HG03439 (cell line): ENCODE measurements at regions not wholly inside any gene's neighbourhood (a gene's known extent, or its start where the extent isn't known, plus 50 kb on each side); places are given as distances from the start of the nearest gene placed in this dataset.

Experiments used
- ATAC-seq: cut with Tn5 transposase; IDR thresholded peaks from one replicate; pipeline ENCODE4 v1.9.1; 2021; ENCODE audit warnings: mild to moderate bottlenecking, moderate library complexity; ENCODE audit not compliant: unreplicated experiment

GRCh38 chr5:174159327-174160114, 114.0 kb downstream of the NSG2 start:
- ATAC-seq: no peak

- no peak for ATAC-seq
Observed at GRCh38 chr5:174165406-174165805, 119.9 kb downstream of the NSG2 start.

GRCh38 chr5:174166231-174167079, 120.9 kb downstream of the NSG2 start:
- ATAC-seq: no peak

- ATAC-seq: no peak
Observed at GRCh38 chr5:174167080-174167910, 121.8 kb downstream of the NSG2 start.

- ATAC-seq: no peak
Observed at GRCh38 chr5:174172152-174172551, 126.6 kb downstream of the NSG2 start.

GRCh38 chr5:174172566-174172965, 127.1 kb downstream of the NSG2 start:
- no peak for ATAC-seq

- no peak for ATAC-seq
Observed at GRCh38 chr5:174173766-174174165, 128.3 kb downstream of the NSG2 start.

GRCh38 chr5:174175716-174176268, 130.3 kb downstream of the NSG2 start:
- no peak for ATAC-seq

GRCh38 chr5:174176511-174176910, 131.0 kb downstream of the NSG2 start:
- ATAC-seq: no peak

GRCh38 chr5:174177531-174177930, 132.0 kb downstream of the NSG2 start:
- ATAC-seq: no peak

- no peak for ATAC-seq
Observed at GRCh38 chr5:174177976-174178605, 132.6 kb downstream of the NSG2 start.

- no peak for ATAC-seq
Observed at GRCh38 chr5:174180639-174181038, 135.1 kb downstream of the NSG2 start.

- no peak for ATAC-seq
Observed at GRCh38 chr5:174182111-174182510, 136.6 kb downstream of the NSG2 start.

- ATAC-seq: no peak
Observed at GRCh38 chr5:174183701-174184100, 138.2 kb downstream of the NSG2 start.

GRCh38 chr5:174185506-174185905, 140.0 kb downstream of the NSG2 start:
- ATAC-seq: no peak

- ATAC-seq: no peak
Observed at GRCh38 chr5:174186096-174186695, 140.7 kb downstream of the NSG2 start.

GRCh38 chr5:174187001-174187400, 141.5 kb downstream of the NSG2 start:
- no peak for ATAC-seq

GRCh38 chr5:174187481-174187880, 142.0 kb downstream of the NSG2 start:
- no peak for ATAC-seq

GRCh38 chr5:174188295-174188694, 142.8 kb downstream of the NSG2 start:
- ATAC-seq: no peak
